HepG2 (cell line): ENCODE measurements at regions not wholly inside any gene's neighbourhood (a gene's known extent, or its start where the extent isn't known, plus 50 kb on each side); places are given as distances from the start of the nearest gene placed in this dataset.

Experiments
- ATAC-seq: fragments of 200-7000 bp; cut with Tn5 transposase; 3 replicates; pipeline ENCODE4 v1.9.1; 2020; ENCODE audit warnings: mild to moderate bottlenecking, moderate library complexity
- BruUV-seq: library from RNA; stranded (reverse); fragments of 400-500 nt; replicated peaks from 2 replicates; lab custom pipeline; 2021; lab: Mats Ljungman, UMichigan
- CTCF ChIA-PET: fragments of 300-600 bp; formaldehyde crosslinking; extraction: SDS; loops from one replicate; lab custom pipeline; 2021; ENCODE audit warnings: low total read pairs, inconsistent platforms, low intra/inter-chr PET ratio; lab: Yijun Ruan, JAX
- POLR2A ChIA-PET: fragments of 350-600 bp; sonication (Branson Sonifier 250); formaldehyde crosslinking; loops from one replicate; lab custom pipeline; 2020; ENCODE audit warnings: antibody characterized with exemption, inconsistent platforms; lab: Yijun Ruan, JAX
- DNase-seq: peaks from one replicate; pipeline ENCODE4 v3.0.0-alpha.2; 2015; ENCODE audit warnings: low spot score
- FAIRE-seq: peaks from 3 replicates; lab custom pipeline; 2011; peaks lifted over from hg19 to GRCh38; lab: Jason Lieb, UNC
- H2AFZ ChIP-seq: one replicate; pipeline ENCODE4 v1.6.1; 2011; ENCODE audit warnings: low read length, inconsistent platforms
- H3K27ac ChIP-seq: fragments of 300-600 bp; 3 replicates; pipeline ENCODE4 v1.8.0; 2011; ENCODE audit warnings: mixed run types, mild to moderate bottlenecking, mixed read lengths, low read length, inconsistent platforms; ENCODE audit not compliant: insufficient read depth; ENCODE audit errors: extremely low read length
- H3K27me3 ChIP-seq, 2 experiments: fragments of 200-600 bp in 1 of 2; 2 replicates in 1 of 2; 3 replicates in 1 of 2; pipeline versions ENCODE4 v1.6.0 to v1.8.0; 2011; ENCODE audit warnings: low read length in 2 of 2, mild to moderate bottlenecking in 2 of 2, moderate library complexity in 2 of 2, inconsistent platforms in 1 of 2; ENCODE audit not compliant: insufficient read depth in 2 of 2, control insufficient read depth in 1 of 2
- H3K36me3 ChIP-seq, 2 experiments: fragments of 200-600 bp in 1 of 2; replicated peaks in 1 of 2; 2 replicates in 1 of 2; 3 replicates in 1 of 2; pipeline versions ENCODE4 v1.5.1 to v1.8.0; 2011; ENCODE audit warnings: low read length in 2 of 2, inconsistent platforms in 1 of 2; ENCODE audit not compliant: insufficient read depth in 2 of 2, control insufficient read depth in 1 of 2
- H3K4me1 ChIP-seq: 2 replicates; pipeline ENCODE4 v1.5.1; 2012; ENCODE audit warnings: low read length, inconsistent platforms; ENCODE audit not compliant: insufficient read depth
- H3K4me2 ChIP-seq: 2 replicates; pipeline ENCODE4 v1.6.0; 2011; ENCODE audit warnings: low read depth, low read length, inconsistent platforms
- H3K4me3 ChIP-seq, 3 experiments: fragments of 200-600 bp in 1 of 3; sonication (generic), shearing (Covaris generic) in 1 of 3; replicated peaks in 1 of 3; 2 replicates each; pipeline ENCODE4 v1.5.1; 2011 to 2016; ENCODE audit warnings: low read length in 3 of 3, inconsistent platforms in 2 of 3, low read depth in 2 of 3, mild to moderate bottlenecking in 2 of 3, control low read depth in 1 of 3, mixed read lengths in 1 of 3; ENCODE audit not compliant: insufficient read depth in 1 of 3
- H3K79me2 ChIP-seq: one replicate; pipeline ENCODE4 v1.6.1; 2011; ENCODE audit warnings: low read length, inconsistent platforms; ENCODE audit not compliant: insufficient read depth
- H3K9ac ChIP-seq: 2 replicates; pipeline ENCODE4 v1.6.0; 2011; ENCODE audit warnings: mild to moderate bottlenecking, low read depth, low read length, inconsistent platforms; ENCODE audit not compliant: insufficient read depth
- H3K9me3 ChIP-seq: 2 replicates; pipeline ENCODE4 v1.5.1; 2012; ENCODE audit warnings: mild to moderate bottlenecking, low read length
- H4K20me1 ChIP-seq: 2 replicates; pipeline ENCODE4 v1.6.0; 2011; ENCODE audit warnings: inconsistent platforms, mild to moderate bottlenecking, low read length, moderate library complexity; ENCODE audit not compliant: insufficient read depth
- CHCHD3 ChIP-seq: sonication (generic); formaldehyde crosslinking; IDR thresholded peaks from 2 replicates; pipeline ENCODE4 v1.8.0; 2022; ENCODE audit warnings: mild to moderate bottlenecking, missing genetic modification reagents, moderate library complexity
- CHD4 ChIP-seq: fragments of 200-600 bp; sonication (generic); IDR thresholded peaks from 2 replicates; pipeline ENCODE4 v1.7.0; 2017; ENCODE audit warnings: mild to moderate bottlenecking, low read length, borderline replicate concordance
- NBN ChIP-seq: fragments of 450-650 bp; conservative IDR thresholded peaks from 2 replicates; pipeline ENCODE4 v1.6.1; 2017
- NFAT5 ChIP-seq: sonication (generic); formaldehyde crosslinking; IDR thresholded peaks from 2 replicates; pipeline ENCODE4 v1.4.0; 2020; ENCODE audit warnings: missing genetic modification reagents
- PHF8 ChIP-seq: sonication (generic); formaldehyde crosslinking; IDR thresholded peaks from 2 replicates; pipeline ENCODE4 v1.5.0; 2020; ENCODE audit warnings: missing genetic modification reagents
- POLR2AphosphoS5 ChIP-seq: IDR thresholded peaks from 2 replicates; pipeline ENCODE4 v1.6.1; 2012; ENCODE audit warnings: low read depth, low read length
- PRPF4 ChIP-seq: fragments of 200-400 bp; formaldehyde crosslinking; IDR thresholded peaks from 2 replicates; pipeline ENCODE4 v1.6.1; 2016; ENCODE audit warnings: low read length, low read depth; ENCODE audit not compliant: poor library complexity, severe bottlenecking
- TAF1 ChIP-seq: sonication (generic); formaldehyde crosslinking; IDR thresholded peaks from 2 replicates; pipeline ENCODE4 v1.4.0; 2020; ENCODE audit warnings: missing genetic modification reagents
- U2AF1 ChIP-seq: fragments of 200-400 bp; formaldehyde crosslinking; optimal IDR thresholded peaks from 2 replicates; pipeline ENCODE3; 2017; ENCODE audit warnings: mild to moderate bottlenecking, low read depth, low read length
- ZBTB7B ChIP-seq: sonication (generic); formaldehyde crosslinking; IDR thresholded peaks from 2 replicates; pipeline ENCODE4 v1.4.0; 2020; ENCODE audit warnings: missing genetic modification reagents
- ZFP82 ChIP-seq: sonication (generic); formaldehyde crosslinking; IDR thresholded peaks from 2 replicates; pipeline ENCODE4 v1.5.1; 2020; ENCODE audit warnings: mild to moderate bottlenecking, missing genetic modification reagents, borderline replicate concordance
- ZNF883 ChIP-seq: sonication (generic); formaldehyde crosslinking; IDR thresholded peaks from 2 replicates; pipeline ENCODE4 v1.5.1; 2020; ENCODE audit warnings: mild to moderate bottlenecking, missing genetic modification reagents; ENCODE audit errors: not compliant biosample characterization
- WGBS: methylation state at CpG from one replicate; pipeline ENCODE4 v1.1.6; 2017; ENCODE audit warnings: low lambda C conversion rate; 5-methylcytosine and 5-hydroxymethylcytosine counted together
- in situ Hi-C: cut with HindIII; loops from 2 replicates; pipeline ENCODE4 v1.10.0; 2017; ENCODE audit warnings: low pct_unique_long_range_greater_than_20kb; ENCODE audit not compliant: extremely low pct_ligation_motif_present
- intact Hi-C: fragments of 100-400 bp; cut with micrococcal nuclease; formaldehyde crosslinking; loops from one replicate; pipeline ENCODE4 v1.10.0; 2022; ENCODE audit not compliant: unreplicated experiment
- TF ChIP-seq, protein P1 (sequence below): sonication (generic); formaldehyde crosslinking; conservative IDR thresholded peaks from 2 replicates; pipeline ENCODE4 v1.8.1; 2023; ENCODE audit warnings: missing genetic modification reagents
- TF ChIP-seq, protein P2 (sequence below): sonication (generic); formaldehyde crosslinking; IDR thresholded peaks from 2 replicates; pipeline ENCODE4 v1.4.0; 2020; ENCODE audit warnings: missing genetic modification reagents

GRCh38 chr12:115813256-115813655, 464.2 kb downstream of the MED13L start:
- no TSS peak for BruUV-seq
- no peaks in the 10 kb centered on the region for H3K79me2 ChIP-seq
- no peaks in the 10 kb centered on the region for H3K27me3 ChIP-seq
- H3K4me1 ChIP-seq = no peaks in the 10 kb centered on the region
- ATAC-seq (no peak), FAIRE-seq (no peak), DNase-seq (no peak)
- H2AFZ ChIP-seq = no peak overlapping the region
- no peaks in the 10 kb centered on the region for H3K9me3 ChIP-seq
- no peak overlapping the region for H3K4me2 ChIP-seq
- in situ Hi-C loops (no loop called here), intact Hi-C loops (no loop called here)
- no peaks in the 10 kb centered on the region for H3K36me3 ChIP-seq
- ChIA-PET POLR2A (no interaction called here), CTCF (no interaction called here)
- no peak overlapping the region for H3K4me3 ChIP-seq
- TF ChIP-seq CHD4 = no peak
- no peak for TF ChIP-seq TAF1 (CRISPR knock-in tag)
- no peak for TF ChIP-seq POLR2AphosphoS5
- no peak for TF ChIP-seq ZFP82 (CRISPR knock-in tag)
- TF ChIP-seq, protein P1, sequence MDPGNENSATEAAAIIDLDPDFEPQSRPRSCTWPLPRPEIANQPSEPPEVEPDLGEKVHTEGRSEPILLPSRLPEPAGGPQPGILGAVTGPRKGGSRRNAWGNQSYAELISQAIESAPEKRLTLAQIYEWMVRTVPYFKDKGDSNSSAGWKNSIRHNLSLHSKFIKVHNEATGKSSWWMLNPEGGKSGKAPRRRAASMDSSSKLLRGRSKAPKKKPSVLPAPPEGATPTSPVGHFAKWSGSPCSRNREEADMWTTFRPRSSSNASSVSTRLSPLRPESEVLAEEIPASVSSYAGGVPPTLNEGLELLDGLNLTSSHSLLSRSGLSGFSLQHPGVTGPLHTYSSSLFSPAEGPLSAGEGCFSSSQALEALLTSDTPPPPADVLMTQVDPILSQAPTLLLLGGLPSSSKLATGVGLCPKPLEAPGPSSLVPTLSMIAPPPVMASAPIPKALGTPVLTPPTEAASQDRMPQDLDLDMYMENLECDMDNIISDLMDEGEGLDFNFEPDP (CRISPR knock-in tag) = no peak
- TF ChIP-seq NBN = no peak
- TF ChIP-seq ZNF883 (CRISPR knock-in tag) = no peak
- TF ChIP-seq, protein P2, sequence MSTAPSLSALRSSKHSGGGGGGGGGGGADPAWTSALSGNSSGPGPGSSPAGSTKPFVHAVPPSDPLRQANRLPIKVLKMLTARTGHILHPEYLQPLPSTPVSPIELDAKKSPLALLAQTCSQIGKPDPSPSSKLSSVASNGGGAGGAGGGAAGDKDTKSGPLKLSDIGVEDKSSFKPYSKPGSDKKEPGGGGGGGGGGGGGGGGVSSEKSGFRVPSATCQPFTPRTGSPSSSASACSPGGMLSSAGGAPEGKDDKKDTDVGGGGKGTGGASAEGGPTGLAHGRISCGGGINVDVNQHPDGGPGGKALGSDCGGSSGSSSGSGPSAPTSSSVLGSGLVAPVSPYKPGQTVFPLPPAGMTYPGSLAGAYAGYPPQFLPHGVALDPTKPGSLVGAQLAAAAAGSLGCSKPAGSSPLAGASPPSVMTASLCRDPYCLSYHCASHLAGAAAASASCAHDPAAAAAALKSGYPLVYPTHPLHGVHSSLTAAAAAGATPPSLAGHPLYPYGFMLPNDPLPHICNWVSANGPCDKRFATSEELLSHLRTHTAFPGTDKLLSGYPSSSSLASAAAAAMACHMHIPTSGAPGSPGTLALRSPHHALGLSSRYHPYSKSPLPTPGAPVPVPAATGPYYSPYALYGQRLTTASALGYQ (CRISPR knock-in tag) = no peak
- no peak for TF ChIP-seq CHCHD3 (CRISPR knock-in tag)
- TF ChIP-seq ZBTB7B (CRISPR knock-in tag) = no peak
- no peak for TF ChIP-seq PHF8 (CRISPR knock-in tag)
- no peak for TF ChIP-seq PRPF4
- TF ChIP-seq NFAT5 = no peak
- TF ChIP-seq U2AF1 = no peak
- 22% methylated on average over 1 of the region's 2 CpGs for WGBS
- H4K20me1 ChIP-seq = no peaks in the 10 kb centered on the region
- no peak overlapping the region for H3K9ac ChIP-seq
- no peak overlapping the region for H3K27ac ChIP-seq
